GM12891 (cell line): ENCODE measurements at regions not wholly inside any gene's neighbourhood (a gene's known extent, or its start where the extent isn't known, plus 50 kb on each side); places are given as distances from the start of the nearest gene placed in this dataset.

ENCODE experiments used
- POLR2A ChIP-seq: IDR thresholded peaks from 2 replicates; pipeline ENCODE4 v1.6.1; 2011; ENCODE audit warnings: low read depth, low read length, control low read depth
- POLR2AphosphoS5 ChIP-seq: IDR thresholded peaks from 2 replicates; pipeline ENCODE4 v1.6.1; 2011; ENCODE audit warnings: low read depth, low read length, control low read depth
- POU2F2 ChIP-seq: IDR thresholded peaks from 2 replicates; pipeline ENCODE4 v1.6.1; 2011; ENCODE audit warnings: low read depth, mild to moderate bottlenecking, control low read depth, low read length, moderate library complexity
- SPI1 ChIP-seq: IDR thresholded peaks from 2 replicates; pipeline ENCODE4 v1.6.1; 2011; ENCODE audit warnings: low read depth, low read length, control low read depth
- TAF1 ChIP-seq: IDR thresholded peaks from 2 replicates; pipeline ENCODE4 v1.6.1; 2011; ENCODE audit warnings: low read depth, low read length, control low read depth

DNA sequence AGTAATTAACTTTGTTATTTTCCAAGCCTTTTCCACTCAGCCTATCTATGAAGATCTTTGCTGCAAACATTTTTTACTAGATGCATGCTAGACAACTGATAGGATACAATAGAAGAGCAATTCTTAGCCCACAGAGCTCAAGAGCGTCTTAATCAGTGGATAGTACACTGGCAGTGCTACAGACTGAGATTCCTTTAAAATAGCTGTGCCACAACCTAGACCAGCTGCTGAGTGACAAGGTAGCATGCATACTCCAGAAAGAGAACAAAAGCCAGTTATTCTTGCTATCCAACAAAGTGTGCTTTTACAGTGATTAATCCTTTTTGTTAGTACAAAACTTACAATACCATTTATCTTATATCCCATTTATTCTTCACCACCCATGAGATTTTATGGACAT is 507.9 kb upstream of the SYT4 start:
- TF ChIP-seq TAF1 (no peak), POLR2A (no peak), POLR2AphosphoS5 (no peak), POU2F2 (no peak), SPI1 (no peak)
